ENCODE measurements at regions not wholly inside any gene's neighbourhood (a gene's known extent, or its start where the extent isn't known, plus 50 kb on each side); places are given as distances from the start of the nearest gene placed in this dataset.
"Not testable (repeated sequence)": the region's sequence is repeated elsewhere in the genome, so short reads cannot be mapped to it uniquely, and the experiment has no call there.

GRCh38 chr18:14989569-14989968 is 241.6 kb downstream of the ANKRD30B start:
- not testable (repeated sequence) for DNase-seq (ENCODE audit: low spot score)

- not testable (repeated sequence) for DNase-seq (ENCODE audit: low spot score)
These were observed 244.0 kb downstream of the ANKRD30B start for GRCh38 chr18:14991934-14992445.

- not testable (repeated sequence) for DNase-seq (ENCODE audit: low spot score)
These were observed 244.8 kb downstream of the ANKRD30B start for GRCh38 chr18:14992758-14993157.

GRCh38 chr18:14995023-14995422 is 247.1 kb downstream of the ANKRD30B start:
- not testable (repeated sequence) for DNase-seq (ENCODE audit: low spot score)

- no peak for DNase-seq (ENCODE audit: low spot score)
These were observed 249.4 kb downstream of the ANKRD30B start for GRCh38 chr18:14997357-14997756.

- DNase-seq (ENCODE audit: low spot score) = not testable (repeated sequence)
These were observed 249.9 kb downstream of the ANKRD30B start for GRCh38 chr18:14997899-14998298.

GRCh38 chr18:14998360-14999042 is 250.5 kb downstream of the ANKRD30B start:
- not testable (repeated sequence) for DNase-seq (ENCODE audit: low spot score)

GRCh38 chr18:14999085-14999975 is 251.4 kb downstream of the ANKRD30B start:
- no peak for DNase-seq (ENCODE audit: low spot score)

- DNase-seq (ENCODE audit: low spot score) = not testable (repeated sequence)
These were observed 252.4 kb downstream of the ANKRD30B start for GRCh38 chr18:15000119-15001037.

GRCh38 chr18:15001038-15001794 is 253.2 kb downstream of the ANKRD30B start:
- not testable (repeated sequence) for DNase-seq (ENCODE audit: low spot score)

- DNase-seq (ENCODE audit: low spot score) = not testable (repeated sequence)
These were observed 253.8 kb downstream of the ANKRD30B start for GRCh38 chr18:15001795-15002107.

GRCh38 chr18:15002765-15003164 is 254.8 kb downstream of the ANKRD30B start:
- DNase-seq (ENCODE audit: low spot score) = not testable (repeated sequence)

GRCh38 chr18:15003231-15003630 is 255.3 kb downstream of the ANKRD30B start:
- DNase-seq (ENCODE audit: low spot score) = not testable (repeated sequence)

GRCh38 chr18:15003636-15004269 is 255.8 kb downstream of the ANKRD30B start:
- not testable (repeated sequence) for DNase-seq (ENCODE audit: low spot score)

GRCh38 chr18:15004270-15004973 is 256.4 kb downstream of the ANKRD30B start:
- not testable (repeated sequence) for DNase-seq (ENCODE audit: low spot score)

GRCh38 chr18:15005313-15006130 is 257.6 kb downstream of the ANKRD30B start:
- no peak for DNase-seq (ENCODE audit: low spot score)

- DNase-seq (ENCODE audit: low spot score) = not testable (repeated sequence)
These were observed 258.6 kb downstream of the ANKRD30B start for GRCh38 chr18:15006616-15007015.

- DNase-seq (ENCODE audit: low spot score) = not testable (repeated sequence)
These were observed 278.1 kb downstream of the ANKRD30B start for GRCh38 chr18:15026041-15026440.

GRCh38 chr18:15028037-15028436 is 280.1 kb downstream of the ANKRD30B start:
- DNase-seq (ENCODE audit: low spot score) = not testable (repeated sequence)

All from ureter (tissue), 1 donor.